PC-9 (cell line): ENCODE measurements at regions not wholly inside any gene's neighbourhood (a gene's known extent, or its start where the extent isn't known, plus 50 kb on each side); places are given as distances from the start of the nearest gene placed in this dataset.

Experiments used
- BruUV-seq: library from RNA; stranded (reverse); fragments of 400-500 nt; replicated peaks from 2 replicates; lab custom pipeline; 2021; lab: Mats Ljungman, UMichigan
- CTCF ChIA-PET: fragments of 300-600 bp; sonication (Branson Sonifier 250); formaldehyde crosslinking; loops from one replicate; lab custom pipeline; 2022; ENCODE audit warnings: antibody characterized with exemption; lab: Charles Lee
- POLR2A ChIA-PET: fragments of 300-600 bp; sonication (Branson Sonifier 250); formaldehyde crosslinking; loops from one replicate; lab custom pipeline; 2022; ENCODE audit warnings: antibody characterized with exemption; ENCODE audit not compliant: unreplicated experiment; lab: Charles Lee
- DNase-seq, 2 experiments: peaks; one replicate each; pipeline versions ENCODE4 v3.0.0 to v3.0.0-alpha.2; 2015 to 2022; ENCODE audit warnings: mixed read lengths in 1 of 2
- H2AFZ ChIP-seq: fragments of 200-600 bp; sonication (generic); 2 replicates; pipeline ENCODE4 v1.8.1; 2017; ENCODE audit warnings: antibody characterized with exemption
- H3F3A ChIP-seq: fragments of 200-600 bp; sonication (generic); 2 replicates; pipeline ENCODE4 v1.8.1; 2017; ENCODE audit warnings: antibody characterized with exemption, mild to moderate bottlenecking, low read depth; ENCODE audit not compliant: insufficient read depth
- H3K27ac ChIP-seq: fragments of 200-600 bp; sonication (generic); 2 replicates; pipeline ENCODE4 v1.6.1; 2016; ENCODE audit warnings: mixed run types
- H3K27me3 ChIP-seq: fragments of 200-600 bp; sonication (generic); 2 replicates; pipeline ENCODE4 v1.6.1; 2016; ENCODE audit warnings: low read depth, mixed run types; ENCODE audit not compliant: insufficient read depth
- H3K36me3 ChIP-seq: fragments of 200-600 bp; sonication (generic); 2 replicates; pipeline ENCODE4 v1.6.1; 2016; ENCODE audit warnings: low read depth, mixed run types
- H3K4me1 ChIP-seq: fragments of 200-600 bp; sonication (generic); replicated peaks from 2 replicates; pipeline ENCODE4 v1.6.1; 2016; ENCODE audit warnings: mixed run types; ENCODE audit not compliant: insufficient read depth
- H3K4me2 ChIP-seq: fragments of 200-600 bp; sonication (generic); 2 replicates; pipeline ENCODE4 v1.6.1; 2017; ENCODE audit warnings: mixed run types
- H3K4me3 ChIP-seq: fragments of 200-600 bp; sonication (generic); 2 replicates; pipeline ENCODE4 v1.6.1; 2016; ENCODE audit warnings: mixed run types
- H3K79me2 ChIP-seq: fragments of 200-600 bp; sonication (generic); 2 replicates; pipeline ENCODE4 v1.6.1; 2017; ENCODE audit warnings: low read depth, mixed run types
- H3K9me2 ChIP-seq: fragments of 200-600 bp; sonication (generic); 2 replicates; pipeline ENCODE4 v1.8.1; 2017; ENCODE audit warnings: mild to moderate bottlenecking; ENCODE audit not compliant: insufficient read depth
- H3K9me3 ChIP-seq: fragments of 200-600 bp; sonication (generic); 2 replicates; pipeline ENCODE4 v1.8.1; 2016; ENCODE audit warnings: low read depth; ENCODE audit not compliant: insufficient read depth
- H4K20me1 ChIP-seq: fragments of 200-600 bp; sonication (generic); 2 replicates; pipeline ENCODE4 v1.8.1; 2017; ENCODE audit not compliant: insufficient read depth
- CTCF ChIP-seq: fragments of 200-600 bp; sonication (generic); conservative IDR thresholded peaks from 2 replicates; pipeline ENCODE4 v1.6.1; 2017; ENCODE audit warnings: mixed run types, antibody characterized with exemption, mild to moderate bottlenecking, moderate library complexity
- EZH2 ChIP-seq: fragments of 200-600 bp; sonication (generic); IDR thresholded peaks from 2 replicates; pipeline ENCODE4 v1.8.0; 2017; ENCODE audit warnings: antibody characterized with exemption, low read depth
- intact Hi-C: fragments of 100-400 bp; cut with micrococcal nuclease; formaldehyde crosslinking; loops from one replicate; pipeline ENCODE4 v1.10.0; 2022; ENCODE audit not compliant: unreplicated experiment

GRCh38 chr1:234893359-234893724 is 235.3 kb downstream of the TOMM20 start:
- CTCF ChIA-PET: no interaction called here
- H4K20me1 ChIP-seq: no peaks in the 10 kb centered on the region
- no peaks in the 10 kb centered on the region for H3K79me2 ChIP-seq
- H3K4me2 ChIP-seq: no peak overlapping the region
- H2AFZ ChIP-seq: no peak overlapping the region
- H3K9me3 ChIP-seq: no peaks in the 10 kb centered on the region
- peaks cover 3% of the 10 kb centered on the region; the same call in 1 of the 2 replicates for H3F3A ChIP-seq
- TF ChIP-seq CTCF: no peak
- no peak for TF ChIP-seq EZH2
- H3K36me3 ChIP-seq: no peaks in the 10 kb centered on the region
- H3K9me2 ChIP-seq: no peaks in the 10 kb centered on the region
- H3K27ac ChIP-seq: no peak overlapping the region
- H3K4me3 ChIP-seq: no peak overlapping the region
- intact Hi-C loops: no loop called here
- DNase-seq: no peak
- H3K4me1 ChIP-seq: peaks cover 28% of the 10 kb centered on the region
- POLR2A ChIA-PET: no interaction called here
- H3K27me3 ChIP-seq: no peaks in the 10 kb centered on the region
- no TSS peak for BruUV-seq

GRCh38 chr1:234892642-234893041 is 236.0 kb downstream of the TOMM20 start:
- H3K9me3 ChIP-seq: no peaks in the 10 kb centered on the region
- intact Hi-C loops: no loop called here
- CTCF ChIA-PET: no interaction called here
- no peak overlapping the region for H3K27ac ChIP-seq
- H3K4me2 ChIP-seq: no peak overlapping the region
- H3K4me1 ChIP-seq: peaks cover 21% of the 10 kb centered on the region
- H3K79me2 ChIP-seq: no peaks in the 10 kb centered on the region
- H4K20me1 ChIP-seq: no peaks in the 10 kb centered on the region
- H2AFZ ChIP-seq: no peak overlapping the region
- TF ChIP-seq EZH2 (no peak), CTCF (no peak)
- POLR2A ChIA-PET: no interaction called here
- BruUV-seq: no TSS peak
- no peaks in the 10 kb centered on the region for H3K9me2 ChIP-seq
- no peak for DNase-seq
- no peaks in the 10 kb centered on the region for H3K36me3 ChIP-seq
- H3K27me3 ChIP-seq: no peaks in the 10 kb centered on the region
- no peak overlapping the region for H3K4me3 ChIP-seq
- no peaks in the 10 kb centered on the region for H3F3A ChIP-seq

- H3K9me2 ChIP-seq: no peaks in the 10 kb centered on the region
- ChIA-PET CTCF (no interaction called here), POLR2A (interaction anchor here (0.6 kb wide), 2 partner anchors 30 to 66 kb away, joined by 4 to 9 read pairs; no protein-coding TSS in a partner anchor)
- TF ChIP-seq EZH2: no peak
- TF ChIP-seq CTCF: no peak
- H3K36me3 ChIP-seq: no peaks in the 10 kb centered on the region
- no peaks in the 10 kb centered on the region for H4K20me1 ChIP-seq
- H3K4me3 ChIP-seq: no peak overlapping the region
- BruUV-seq: no TSS peak
- H2AFZ ChIP-seq: no peak overlapping the region
- no peak overlapping the region for H3K27ac ChIP-seq
- intact Hi-C loops: no loop called here
- H3K27me3 ChIP-seq: no peaks in the 10 kb centered on the region
- no peaks in the 10 kb centered on the region for H3F3A ChIP-seq
- no peaks in the 10 kb centered on the region for H3K9me3 ChIP-seq
- no peaks in the 10 kb centered on the region for H3K79me2 ChIP-seq
- H3K4me2 ChIP-seq: no peak overlapping the region
- peaks cover 18% of the 10 kb centered on the region for H3K4me1 ChIP-seq
- DNase-seq: no peak
Observed at GRCh38 chr1:234891427-234891826, 237.2 kb downstream of the TOMM20 start.
